Progenitor cell of endocrine pancreas (in vitro differentiated cells): ENCODE measurements at regions not wholly inside any gene's neighbourhood (a gene's known extent, or its start where the extent isn't known, plus 50 kb on each side); places are given as distances from the start of the nearest gene placed in this dataset.

Experiments used
- DNase-seq: peaks from one replicate; pipeline ENCODE4 v3.0.0; 2021; ENCODE audit warnings: low spot score; ENCODE audit not compliant: unreplicated experiment
- H3K27ac Mint-ChIP-seq: 2 replicates; pipeline ENCODE4 v1.8.0; 2021; ENCODE audit warnings: mild to moderate bottlenecking, moderate library complexity, mixed read lengths
- H3K27me3 Mint-ChIP-seq: 2 replicates; pipeline ENCODE4 v1.8.0; 2021; ENCODE audit warnings: mixed read lengths
- H3K36me3 Mint-ChIP-seq: 2 replicates; pipeline ENCODE4 v1.8.0; 2022; ENCODE audit warnings: mixed read lengths; ENCODE audit not compliant: insufficient read depth
- H3K4me1 Mint-ChIP-seq: 2 replicates; pipeline ENCODE4 v1.8.0; 2021; ENCODE audit warnings: low read depth, mixed read lengths
- H3K4me3 Mint-ChIP-seq: 2 replicates; pipeline ENCODE4 v1.8.0; 2021; ENCODE audit warnings: low read depth, mild to moderate bottlenecking, moderate library complexity, mixed read lengths
- H3K9me3 Mint-ChIP-seq: 2 replicates; pipeline ENCODE4 v1.8.0; 2021; ENCODE audit warnings: low read depth, mixed read lengths
- TF ChIP-seq, protein P1 (sequence below): fragments of 200-600 bp; sonication (generic); IDR thresholded peaks from one replicate; pipeline ENCODE4 v1.5.0; 2021; ENCODE audit warnings: antibody characterized with exemption, mild to moderate bottlenecking; ENCODE audit not compliant: unreplicated experiment

DNA sequence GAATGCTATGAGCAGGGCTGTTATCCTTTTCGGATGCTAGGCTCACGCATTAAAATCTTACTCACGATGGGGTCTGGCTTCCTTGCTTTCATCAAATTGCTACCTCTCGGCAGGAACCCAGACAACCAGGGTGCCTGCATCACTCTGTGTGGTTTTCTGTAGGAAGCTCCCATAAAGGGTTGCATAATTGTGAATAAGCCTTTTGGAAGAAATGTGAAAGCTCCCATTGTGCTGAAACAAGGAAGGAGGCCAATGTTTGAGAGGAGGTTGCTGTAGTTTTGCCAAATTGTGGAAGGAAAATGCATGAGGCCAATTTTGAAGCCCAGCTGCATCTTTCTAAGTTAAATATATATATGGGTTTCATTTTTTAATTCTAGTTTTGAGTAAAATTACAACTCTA is 615.5 kb downstream of the C6orf118 start:
- H3K4me1 Mint-ChIP-seq, result no peaks in the 10 kb centered on the region
- no peaks in the 10 kb centered on the region for H3K27me3 Mint-ChIP-seq
- no peaks in the 10 kb centered on the region for H3K36me3 Mint-ChIP-seq
- H3K27ac Mint-ChIP-seq, result no peak overlapping the region
- DNase-seq, result no peak
- no peak overlapping the region for H3K4me3 Mint-ChIP-seq
- H3K9me3 Mint-ChIP-seq, result no peaks in the 10 kb centered on the region
- TF ChIP-seq, protein P1, sequence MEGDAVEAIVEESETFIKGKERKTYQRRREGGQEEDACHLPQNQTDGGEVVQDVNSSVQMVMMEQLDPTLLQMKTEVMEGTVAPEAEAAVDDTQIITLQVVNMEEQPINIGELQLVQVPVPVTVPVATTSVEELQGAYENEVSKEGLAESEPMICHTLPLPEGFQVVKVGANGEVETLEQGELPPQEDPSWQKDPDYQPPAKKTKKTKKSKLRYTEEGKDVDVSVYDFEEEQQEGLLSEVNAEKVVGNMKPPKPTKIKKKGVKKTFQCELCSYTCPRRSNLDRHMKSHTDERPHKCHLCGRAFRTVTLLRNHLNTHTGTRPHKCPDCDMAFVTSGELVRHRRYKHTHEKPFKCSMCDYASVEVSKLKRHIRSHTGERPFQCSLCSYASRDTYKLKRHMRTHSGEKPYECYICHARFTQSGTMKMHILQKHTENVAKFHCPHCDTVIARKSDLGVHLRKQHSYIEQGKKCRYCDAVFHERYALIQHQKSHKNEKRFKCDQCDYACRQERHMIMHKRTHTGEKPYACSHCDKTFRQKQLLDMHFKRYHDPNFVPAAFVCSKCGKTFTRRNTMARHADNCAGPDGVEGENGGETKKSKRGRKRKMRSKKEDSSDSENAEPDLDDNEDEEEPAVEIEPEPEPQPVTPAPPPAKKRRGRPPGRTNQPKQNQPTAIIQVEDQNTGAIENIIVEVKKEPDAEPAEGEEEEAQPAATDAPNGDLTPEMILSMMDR, result no peak

DNA sequence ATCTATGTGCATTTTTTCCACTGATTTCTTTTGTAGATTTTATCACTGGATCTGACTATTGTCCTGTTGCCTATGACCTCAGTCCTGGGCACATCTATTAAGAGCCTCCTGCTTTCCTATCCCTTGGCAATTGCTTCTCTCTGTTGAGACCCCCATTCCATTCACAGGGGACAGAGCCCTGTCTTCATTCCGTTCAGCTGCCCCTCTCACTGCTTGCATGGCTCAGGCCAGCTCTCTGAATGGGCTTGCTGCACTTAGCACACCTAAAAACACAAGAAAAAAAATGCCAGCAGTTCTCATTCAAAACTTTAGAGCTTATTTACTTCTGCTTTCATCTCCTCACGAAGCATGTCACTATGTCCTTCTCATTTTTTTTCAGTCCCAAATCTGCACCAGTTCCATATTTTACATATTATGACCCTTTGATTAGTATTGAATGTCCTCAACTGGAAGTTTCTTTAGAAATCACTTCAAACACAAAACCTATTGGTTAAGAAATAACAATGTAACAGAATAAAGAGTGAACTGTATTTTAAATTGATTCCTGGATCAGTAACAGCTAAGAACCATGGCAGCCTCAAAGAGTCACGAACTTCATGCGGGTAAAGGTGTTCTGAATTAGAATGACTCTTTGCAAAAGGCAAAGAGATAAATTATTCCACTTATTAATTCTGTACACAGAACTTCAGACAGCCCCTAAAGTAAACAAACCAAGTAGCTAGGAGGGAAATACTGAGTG is 616.5 kb downstream of the C6orf118 start:
- H3K4me3 Mint-ChIP-seq, result no peak overlapping the region
- H3K9me3 Mint-ChIP-seq, result no peaks in the 10 kb centered on the region
- TF ChIP-seq, protein P1, result no peak
- H3K36me3 Mint-ChIP-seq, result no peaks in the 10 kb centered on the region
- no peaks in the 10 kb centered on the region for H3K4me1 Mint-ChIP-seq
- H3K27me3 Mint-ChIP-seq, result no peaks in the 10 kb centered on the region
- no peak for DNase-seq
- no peak overlapping the region for H3K27ac Mint-ChIP-seq

DNA sequence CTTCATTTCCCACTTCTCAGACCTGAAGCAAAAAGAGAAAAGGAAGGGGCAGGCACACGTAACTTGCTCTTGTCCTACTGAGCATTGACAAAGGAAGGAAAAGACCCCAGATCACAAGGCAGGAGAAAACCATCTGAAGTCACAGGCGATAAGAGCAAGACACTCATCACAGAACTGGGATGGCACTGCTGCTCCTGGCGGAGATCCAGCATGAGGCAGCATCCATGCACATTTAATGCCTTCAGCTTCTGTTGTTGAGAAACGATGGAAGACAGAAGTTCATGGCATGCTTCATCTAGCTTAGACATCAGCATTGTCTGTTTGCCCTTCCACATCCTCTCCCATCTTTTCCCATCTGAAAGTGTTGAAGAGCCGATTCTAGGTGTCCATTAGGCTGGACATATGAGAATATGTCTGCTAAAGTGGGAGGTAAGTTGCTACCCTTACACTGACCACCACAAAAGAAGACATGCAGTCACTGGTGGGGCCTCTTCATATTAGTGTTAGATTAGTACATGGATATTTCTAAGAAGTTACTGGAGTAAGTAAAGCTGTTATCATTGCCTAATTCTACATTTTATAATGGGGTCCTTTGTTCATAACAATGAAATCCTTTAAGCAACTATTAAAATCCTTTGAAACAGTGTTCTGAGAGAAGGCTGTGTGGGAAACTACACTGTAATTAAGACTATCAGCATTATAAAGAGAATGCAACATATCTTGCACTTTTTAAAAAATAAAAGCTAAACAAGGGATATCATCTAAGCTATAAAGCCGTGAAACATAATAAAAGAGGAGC is 618.5 kb downstream of the C6orf118 start:
- Mint-ChIP-seq H3K4me1 (no peaks in the 10 kb centered on the region), H3K27ac (no peak overlapping the region), H3K27me3 (no peaks in the 10 kb centered on the region), H3K9me3 (no peaks in the 10 kb centered on the region), H3K4me3 (no peak overlapping the region), H3K36me3 (no peaks in the 10 kb centered on the region)
- no peak for DNase-seq
- TF ChIP-seq, protein P1, result no peak

DNA sequence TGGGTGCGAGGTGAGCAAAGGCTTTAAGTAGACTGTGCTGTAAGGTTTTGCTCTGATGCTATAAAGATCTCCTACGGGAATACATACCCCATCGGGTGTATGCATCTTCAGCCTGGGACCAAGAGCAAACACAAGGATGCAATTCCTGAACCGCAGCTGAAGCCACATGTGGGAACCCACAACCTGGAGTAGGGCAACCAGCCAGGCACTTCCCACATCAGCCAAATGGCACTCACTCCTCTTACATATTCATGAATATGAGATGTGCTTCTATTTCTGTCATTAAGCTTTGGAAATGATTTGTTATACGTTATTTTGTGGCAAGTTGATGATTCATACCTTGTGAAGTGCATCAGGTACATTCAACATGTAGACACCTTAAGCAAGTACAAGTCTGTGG is 619.2 kb downstream of the C6orf118 start:
- no peaks in the 10 kb centered on the region for H3K36me3 Mint-ChIP-seq
- DNase-seq, result no peak
- TF ChIP-seq, protein P1, result no peak
- no peaks in the 10 kb centered on the region for H3K27me3 Mint-ChIP-seq
- H3K4me1 Mint-ChIP-seq, result no peaks in the 10 kb centered on the region
- no peak overlapping the region for H3K4me3 Mint-ChIP-seq
- no peak overlapping the region for H3K27ac Mint-ChIP-seq
- H3K9me3 Mint-ChIP-seq, result no peaks in the 10 kb centered on the region

DNA sequence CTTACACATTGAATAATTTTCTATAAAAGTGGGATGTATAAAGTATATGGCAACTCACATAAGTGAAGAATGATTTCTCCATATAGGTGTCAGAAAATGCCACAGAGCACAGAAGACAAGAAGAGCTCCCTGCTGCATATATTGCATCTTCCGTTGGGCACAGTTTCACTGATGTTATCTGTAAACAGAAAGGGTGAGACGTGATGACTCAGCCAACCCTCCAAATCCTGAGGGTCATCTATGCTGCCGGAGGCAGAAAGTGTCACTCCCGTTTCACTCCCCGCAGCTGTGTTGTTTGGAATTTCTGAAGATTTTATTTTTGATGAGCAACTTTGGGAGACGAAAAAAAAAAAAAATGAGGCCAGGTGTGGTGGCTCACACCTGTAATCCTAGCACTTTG is 644.1 kb downstream of the C6orf118 start:
- no peaks in the 10 kb centered on the region for H3K4me1 Mint-ChIP-seq
- H3K9me3 Mint-ChIP-seq, result no peaks in the 10 kb centered on the region
- H3K27ac Mint-ChIP-seq, result no peak overlapping the region
- TF ChIP-seq, protein P1, result no peak
- no peaks in the 10 kb centered on the region for H3K27me3 Mint-ChIP-seq
- no peak overlapping the region for H3K4me3 Mint-ChIP-seq
- no peak for DNase-seq
- H3K36me3 Mint-ChIP-seq, result no peaks in the 10 kb centered on the region
